ENCODE measurements at regions not wholly inside any gene's neighbourhood (a gene's known extent, or its start where the extent isn't known, plus 50 kb on each side); places are given as distances from the start of the nearest gene placed in this dataset.

DNA sequence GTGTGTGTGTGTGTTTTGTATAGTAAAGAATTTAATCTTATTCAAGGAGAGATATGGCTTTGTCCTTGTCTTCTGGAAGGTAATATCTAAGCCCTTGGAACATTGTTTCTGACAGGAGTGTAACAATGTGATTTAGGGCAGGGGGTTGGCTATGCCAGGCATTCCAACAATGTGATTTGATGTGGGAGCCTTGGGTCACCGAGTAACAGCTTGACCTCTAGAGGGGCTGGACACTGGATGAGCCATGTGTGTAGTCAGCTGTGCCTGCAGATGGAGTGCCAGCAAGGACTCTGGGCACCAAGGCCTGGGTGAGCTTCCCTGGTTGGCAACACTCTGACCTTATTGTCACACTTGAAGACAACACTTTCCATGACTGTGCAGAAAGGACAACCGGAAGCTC lies 336.1 kb upstream of the ZP4 start:
- H3K4me1 ChIP-seq (replicated peaks; ENCODE audit: insufficient read depth), result no peaks in the 10 kb centered on the region
- ChIA-PET POLR2A (ENCODE audit: unreplicated experiment) (no interaction called here), CTCF (no interaction called here)
- BruUV-seq (replicated peaks), result no TSS peak
- no peak overlapping the region for H3K4me2 ChIP-seq
- H4K20me1 ChIP-seq (ENCODE audit: insufficient read depth), result no peaks in the 10 kb centered on the region
- H2AFZ ChIP-seq, result no peak overlapping the region
- no peaks in the 10 kb centered on the region for H3K27me3 ChIP-seq (ENCODE audit: insufficient read depth, low read depth)
- intact Hi-C loops (cut with micrococcal nuclease; ENCODE audit: unreplicated experiment), result no loop called here
- no peaks in the 10 kb centered on the region for H3F3A ChIP-seq (ENCODE audit: insufficient read depth, low read depth)
- no peaks in the 10 kb centered on the region for H3K9me3 ChIP-seq (ENCODE audit: insufficient read depth, low read depth)
- H3K36me3 ChIP-seq (ENCODE audit: low read depth), result no peaks in the 10 kb centered on the region
- H3K9me2 ChIP-seq (ENCODE audit: insufficient read depth), result no peaks in the 10 kb centered on the region; the same call in 1 of the 2 replicates
- no peak overlapping the region for H3K27ac ChIP-seq
- H3K4me3 ChIP-seq, result no peak overlapping the region
- DNase-seq, result no peak
- H3K79me2 ChIP-seq (ENCODE audit: low read depth), result no peaks in the 10 kb centered on the region
- TF ChIP-seq, protein P1, sequence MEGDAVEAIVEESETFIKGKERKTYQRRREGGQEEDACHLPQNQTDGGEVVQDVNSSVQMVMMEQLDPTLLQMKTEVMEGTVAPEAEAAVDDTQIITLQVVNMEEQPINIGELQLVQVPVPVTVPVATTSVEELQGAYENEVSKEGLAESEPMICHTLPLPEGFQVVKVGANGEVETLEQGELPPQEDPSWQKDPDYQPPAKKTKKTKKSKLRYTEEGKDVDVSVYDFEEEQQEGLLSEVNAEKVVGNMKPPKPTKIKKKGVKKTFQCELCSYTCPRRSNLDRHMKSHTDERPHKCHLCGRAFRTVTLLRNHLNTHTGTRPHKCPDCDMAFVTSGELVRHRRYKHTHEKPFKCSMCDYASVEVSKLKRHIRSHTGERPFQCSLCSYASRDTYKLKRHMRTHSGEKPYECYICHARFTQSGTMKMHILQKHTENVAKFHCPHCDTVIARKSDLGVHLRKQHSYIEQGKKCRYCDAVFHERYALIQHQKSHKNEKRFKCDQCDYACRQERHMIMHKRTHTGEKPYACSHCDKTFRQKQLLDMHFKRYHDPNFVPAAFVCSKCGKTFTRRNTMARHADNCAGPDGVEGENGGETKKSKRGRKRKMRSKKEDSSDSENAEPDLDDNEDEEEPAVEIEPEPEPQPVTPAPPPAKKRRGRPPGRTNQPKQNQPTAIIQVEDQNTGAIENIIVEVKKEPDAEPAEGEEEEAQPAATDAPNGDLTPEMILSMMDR (conservative IDR thresholded peaks at IDR 0.05), result no peak
- no peak for TF ChIP-seq EZH2 (IDR thresholded peaks at IDR 0.05; ENCODE audit: low read depth)

DNA sequence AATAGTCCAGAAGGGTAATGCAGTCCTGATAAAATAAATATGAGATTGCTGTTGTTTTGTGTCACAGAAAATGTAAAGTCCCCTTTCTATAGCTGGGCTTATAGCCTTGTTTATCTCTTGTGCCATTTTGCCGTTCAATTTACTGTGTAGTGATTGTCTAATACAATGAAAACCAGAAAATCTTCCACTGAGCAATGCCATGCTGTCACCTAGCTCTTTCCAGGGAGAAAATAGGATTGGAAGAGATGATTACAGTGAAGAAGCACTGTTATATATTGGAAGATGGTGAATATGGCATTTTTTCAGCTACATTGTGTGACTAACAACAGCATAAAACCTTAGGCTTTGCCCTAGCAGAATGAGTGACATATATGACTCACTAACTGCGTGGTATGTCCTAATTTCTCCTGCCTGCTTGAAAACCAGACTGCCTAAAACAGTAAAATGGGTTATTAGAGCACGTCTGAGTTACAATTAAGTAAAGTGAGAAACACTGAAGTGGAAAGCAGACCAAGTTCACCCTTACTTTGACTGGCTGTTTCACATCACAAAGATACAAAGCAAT lies 332.4 kb upstream of the ZP4 start:
- H3K4me1 ChIP-seq (replicated peaks; ENCODE audit: insufficient read depth), result no peaks in the 10 kb centered on the region
- BruUV-seq (replicated peaks), result no TSS peak
- H4K20me1 ChIP-seq (ENCODE audit: insufficient read depth), result no peaks in the 10 kb centered on the region
- intact Hi-C loops (cut with micrococcal nuclease; ENCODE audit: unreplicated experiment), result no loop called here
- DNase-seq, result no peak
- H3F3A ChIP-seq (ENCODE audit: insufficient read depth, low read depth), result no peaks in the 10 kb centered on the region
- POLR2A ChIA-PET (ENCODE audit: unreplicated experiment), result no interaction called here
- no peaks in the 10 kb centered on the region for H3K27me3 ChIP-seq (ENCODE audit: insufficient read depth, low read depth)
- H3K9me2 ChIP-seq (ENCODE audit: insufficient read depth), result no peaks in the 10 kb centered on the region
- TF ChIP-seq, protein P1 (conservative IDR thresholded peaks at IDR 0.05), result no peak
- no peak for TF ChIP-seq EZH2 (IDR thresholded peaks at IDR 0.05; ENCODE audit: low read depth)
- H3K9me3 ChIP-seq (ENCODE audit: insufficient read depth, low read depth), result no peaks in the 10 kb centered on the region
- H2AFZ ChIP-seq, result no peak overlapping the region
- CTCF ChIA-PET, result interaction anchor here (0.6 kb wide), 1 partner anchor 633 kb away, joined by 3 read pairs; no protein-coding TSS in a partner anchor
- no peak overlapping the region for H3K4me3 ChIP-seq
- no peak overlapping the region for H3K27ac ChIP-seq
- no peaks in the 10 kb centered on the region for H3K79me2 ChIP-seq (ENCODE audit: low read depth)
- no peaks in the 10 kb centered on the region for H3K36me3 ChIP-seq (ENCODE audit: low read depth)
- no peak overlapping the region for H3K4me2 ChIP-seq

DNA sequence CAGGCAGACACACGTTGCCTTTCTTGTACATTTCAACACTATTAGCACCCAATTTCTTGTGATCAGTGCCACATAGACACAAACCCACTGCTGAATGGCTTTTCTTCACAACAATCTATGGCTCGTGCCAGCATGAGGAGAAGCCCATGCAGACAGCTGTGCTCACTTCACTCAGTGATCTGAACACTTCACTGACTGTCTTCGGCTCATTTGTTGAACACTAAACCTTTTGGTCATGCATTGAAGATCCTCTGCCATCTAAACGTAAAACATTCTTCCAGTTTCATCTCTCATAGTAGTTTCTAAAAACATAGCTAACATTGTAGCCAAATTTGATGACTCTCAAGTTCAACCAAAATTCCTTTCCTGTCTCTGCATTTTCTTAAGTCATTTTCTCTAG lies 331.0 kb upstream of the ZP4 start:
- no TSS peak for BruUV-seq (replicated peaks)
- H3K27ac ChIP-seq, result no peak overlapping the region
- intact Hi-C loops (cut with micrococcal nuclease; ENCODE audit: unreplicated experiment), result no loop called here
- H3K4me3 ChIP-seq, result no peak overlapping the region
- TF ChIP-seq EZH2 (IDR thresholded peaks at IDR 0.05; ENCODE audit: low read depth), result no peak
- TF ChIP-seq, protein P1 (conservative IDR thresholded peaks at IDR 0.05), result no peak
- no peak for DNase-seq
- H2AFZ ChIP-seq, result no peak overlapping the region
- H3K27me3 ChIP-seq (ENCODE audit: insufficient read depth, low read depth), result no peaks in the 10 kb centered on the region
- no peaks in the 10 kb centered on the region for H3F3A ChIP-seq (ENCODE audit: insufficient read depth, low read depth)
- H4K20me1 ChIP-seq (ENCODE audit: insufficient read depth), result no peaks in the 10 kb centered on the region
- no peaks in the 10 kb centered on the region for H3K36me3 ChIP-seq (ENCODE audit: low read depth)
- H3K9me2 ChIP-seq (ENCODE audit: insufficient read depth), result no peaks in the 10 kb centered on the region
- H3K4me2 ChIP-seq, result no peak overlapping the region
- no peaks in the 10 kb centered on the region for H3K4me1 ChIP-seq (replicated peaks; ENCODE audit: insufficient read depth)
- no peaks in the 10 kb centered on the region for H3K79me2 ChIP-seq (ENCODE audit: low read depth)
- H3K9me3 ChIP-seq (ENCODE audit: insufficient read depth, low read depth), result no peaks in the 10 kb centered on the region
- CTCF ChIA-PET, result no interaction called here
- POLR2A ChIA-PET (ENCODE audit: unreplicated experiment), result interaction anchor here (0.6 kb wide), 1 partner anchor 291 kb away, joined by 3 read pairs; no protein-coding TSS in a partner anchor
